ENCODE measurements at regions not wholly inside any gene's neighbourhood (a gene's known extent, or its start where the extent isn't known, plus 50 kb on each side); places are given as distances from the start of the nearest gene placed in this dataset.

DNA sequence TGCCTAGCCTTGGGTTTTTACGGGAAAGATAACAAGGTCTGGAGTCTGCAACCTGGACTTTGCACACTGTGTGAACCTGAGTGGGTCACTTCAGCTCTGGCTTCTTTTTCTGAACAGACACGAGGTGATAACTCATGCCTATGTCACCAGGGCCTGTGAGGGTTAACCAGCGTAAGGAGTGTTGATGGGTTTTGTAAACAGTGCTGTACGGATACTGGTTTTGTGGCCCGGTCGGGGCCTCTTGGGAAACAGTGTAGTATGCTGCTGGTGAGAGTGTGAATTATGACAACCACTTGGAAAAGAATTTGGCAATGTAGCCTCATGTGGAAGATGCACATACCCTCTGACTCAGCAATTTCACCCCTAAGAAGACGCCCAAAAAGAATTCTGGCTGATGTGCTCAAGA lies 266.8 kb downstream of the MN1 start:
- TF ChIP-seq POLR2A (IDR thresholded peaks at IDR 0.05), result no peak
- TF ChIP-seq, protein P1, sequence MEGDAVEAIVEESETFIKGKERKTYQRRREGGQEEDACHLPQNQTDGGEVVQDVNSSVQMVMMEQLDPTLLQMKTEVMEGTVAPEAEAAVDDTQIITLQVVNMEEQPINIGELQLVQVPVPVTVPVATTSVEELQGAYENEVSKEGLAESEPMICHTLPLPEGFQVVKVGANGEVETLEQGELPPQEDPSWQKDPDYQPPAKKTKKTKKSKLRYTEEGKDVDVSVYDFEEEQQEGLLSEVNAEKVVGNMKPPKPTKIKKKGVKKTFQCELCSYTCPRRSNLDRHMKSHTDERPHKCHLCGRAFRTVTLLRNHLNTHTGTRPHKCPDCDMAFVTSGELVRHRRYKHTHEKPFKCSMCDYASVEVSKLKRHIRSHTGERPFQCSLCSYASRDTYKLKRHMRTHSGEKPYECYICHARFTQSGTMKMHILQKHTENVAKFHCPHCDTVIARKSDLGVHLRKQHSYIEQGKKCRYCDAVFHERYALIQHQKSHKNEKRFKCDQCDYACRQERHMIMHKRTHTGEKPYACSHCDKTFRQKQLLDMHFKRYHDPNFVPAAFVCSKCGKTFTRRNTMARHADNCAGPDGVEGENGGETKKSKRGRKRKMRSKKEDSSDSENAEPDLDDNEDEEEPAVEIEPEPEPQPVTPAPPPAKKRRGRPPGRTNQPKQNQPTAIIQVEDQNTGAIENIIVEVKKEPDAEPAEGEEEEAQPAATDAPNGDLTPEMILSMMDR (IDR thresholded peaks at IDR 0.05 in 4 of 5, conservative IDR thresholded peaks at IDR 0.05 in 1 of 5), result no peak
- Histone ChIP-seq H3K27me3 (peaks cover 0 to 5% (median 0%) of the 10 kb centered on the region in 3 donors), H3K4me1 (peaks cover 0 to 4% of the 10 kb centered on the region in 2 donors), H3K9me3 (no peaks in the 10 kb centered on the region), H3K36me3 (no peaks in the 10 kb centered on the region), H3K4me3 (no peak overlapping the region), H3K27ac (no peak overlapping the region)
- in situ Hi-C loops (cut with MboI; ENCODE audit: low sequenced_read_pairs in 4 of 4) (no loop called here), intact Hi-C loops (cut with DNase I; ENCODE audit: low total_unique reads) (no loop called here)
- no peak for ATAC-seq
- no peak for DNase-seq

DNA sequence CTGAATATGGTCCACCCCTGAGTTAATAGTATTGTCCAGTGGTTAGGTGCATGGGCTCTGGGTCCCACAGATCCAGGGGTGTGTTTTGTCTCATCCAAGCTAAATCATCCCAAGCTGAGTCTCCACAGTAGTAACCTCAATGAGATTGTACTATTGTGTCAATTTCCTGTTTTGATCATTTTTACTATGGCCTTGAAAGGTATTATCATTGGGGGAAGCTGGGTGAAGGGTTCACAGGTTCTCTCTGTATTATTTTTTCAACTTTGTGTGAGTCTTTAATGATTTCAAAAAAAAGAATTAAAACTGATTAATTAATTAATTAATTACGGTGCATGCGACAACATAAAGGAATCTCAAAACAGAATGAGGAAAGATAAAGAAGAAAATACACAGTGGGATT lies 266.1 kb downstream of the MN1 start:
- H3K36me3 ChIP-seq, result no peaks in the 10 kb centered on the region
- no peak for TF ChIP-seq POLR2A (IDR thresholded peaks at IDR 0.05)
- no peak overlapping the region for H3K27ac ChIP-seq
- H3K4me1 ChIP-seq, result peaks cover 0 to 4% of the 10 kb centered on the region in 2 donors
- H3K4me3 ChIP-seq, result no peak overlapping the region
- in situ Hi-C loops (cut with MboI; ENCODE audit: low sequenced_read_pairs in 4 of 4) (no loop called here), intact Hi-C loops (cut with DNase I; ENCODE audit: low total_unique reads) (no loop called here)
- DNase-seq (no peak), ATAC-seq (no peak)
- H3K9me3 ChIP-seq, result no peaks in the 10 kb centered on the region
- peaks cover 0 to 5% (median 0%) of the 10 kb centered on the region in 3 donors for H3K27me3 ChIP-seq

DNA sequence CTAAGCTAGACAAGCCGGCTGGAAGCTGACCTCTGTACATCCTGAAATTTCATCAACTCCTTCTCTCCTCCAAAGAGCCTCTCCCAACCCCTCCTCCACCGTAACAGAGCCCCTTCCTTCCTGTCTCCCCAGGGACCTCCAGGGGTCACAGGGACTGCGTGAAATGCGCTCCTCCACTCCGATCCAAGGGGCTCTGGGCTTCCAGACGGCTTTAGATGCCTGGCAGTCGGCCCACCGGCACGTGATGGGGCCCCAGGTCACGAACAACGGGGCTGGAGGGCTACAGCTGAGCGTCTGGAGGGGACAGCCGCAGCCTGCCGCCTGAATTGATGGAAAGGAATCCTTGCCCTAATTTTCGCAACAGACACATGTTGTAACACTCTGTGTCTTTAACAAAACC lies 264.1 kb downstream of the MN1 start:
- Histone ChIP-seq H3K27ac (no peak overlapping the region), H3K9me3 (no peaks in the 10 kb centered on the region), H3K4me1 (no peaks in the 10 kb centered on the region), H3K36me3 (no peaks in the 10 kb centered on the region), H3K27me3 (peaks cover 0 to 5% (median 0%) of the 10 kb centered on the region in 3 donors), H3K4me3 (no peak overlapping the region)
- in situ Hi-C loops (cut with MboI; ENCODE audit: low sequenced_read_pairs in 4 of 4) (no loop called here), intact Hi-C loops (cut with DNase I; ENCODE audit: low total_unique reads) (no loop called here)
- DNase-seq (no peak), ATAC-seq (no peak)
- TF ChIP-seq, protein P1 (IDR thresholded peaks at IDR 0.05 in 4 of 5, conservative IDR thresholded peaks at IDR 0.05 in 1 of 5), result no peak
- no peak for TF ChIP-seq POLR2A (IDR thresholded peaks at IDR 0.05)

DNA sequence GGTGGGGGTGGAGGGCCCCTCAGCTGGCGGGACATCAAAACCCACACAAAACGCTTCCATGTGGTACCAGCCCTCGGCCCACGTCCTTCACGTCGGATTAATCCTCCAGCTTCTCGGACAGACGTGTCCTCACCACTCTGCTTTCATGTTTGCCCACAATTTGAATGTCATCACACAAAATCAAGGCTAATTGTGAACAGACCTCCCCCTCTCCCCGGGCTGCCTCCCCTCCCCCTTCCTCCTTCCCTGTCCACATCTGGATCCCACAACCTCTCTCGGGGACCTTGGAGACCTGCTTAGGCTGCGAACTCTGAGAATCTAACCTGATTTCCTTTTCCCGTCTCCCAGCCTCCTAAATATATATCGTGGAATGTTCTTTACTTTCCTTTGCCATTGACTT lies 262.9 kb downstream of the MN1 start:
- Histone ChIP-seq H3K36me3 (no peaks in the 10 kb centered on the region), H3K4me1 (no peaks in the 10 kb centered on the region), H3K27ac (no peak overlapping the region), H3K4me3 (no peak overlapping the region), H3K9me3 (no peaks in the 10 kb centered on the region), H3K27me3 (peaks cover 0 to 5% (median 0%) of the 10 kb centered on the region in 3 donors)
- DNase-seq (no peak), ATAC-seq (no peak)
- intact Hi-C loops (cut with DNase I; ENCODE audit: low total_unique reads), result no loop called here
- TF ChIP-seq, protein P1 (IDR thresholded peaks at IDR 0.05 in 4 of 5, conservative IDR thresholded peaks at IDR 0.05 in 1 of 5), result no peak
- TF ChIP-seq POLR2A (IDR thresholded peaks at IDR 0.05), result no peak
- in situ Hi-C loops (cut with MboI; ENCODE audit: low sequenced_read_pairs in 4 of 4), result no loop called here

GRCh38 chr22:27540247-27540646 lies 261.3 kb downstream of the MN1 start:
- Histone ChIP-seq H3K4me3 (no peak overlapping the region), H3K27me3 (peaks cover 0 to 5% (median 0%) of the 10 kb centered on the region in 3 donors), H3K27ac (no peak overlapping the region), H3K36me3 (no peaks in the 10 kb centered on the region), H3K4me1 (peaks cover 0 to 6% of the 10 kb centered on the region in 2 donors), H3K9me3 (no peaks in the 10 kb centered on the region)
- intact Hi-C loops (cut with DNase I; ENCODE audit: low total_unique reads), result no loop called here
- TF ChIP-seq, protein P1 (IDR thresholded peaks at IDR 0.05 in 4 of 5, conservative IDR thresholded peaks at IDR 0.05 in 1 of 5), result no peak
- no peak for TF ChIP-seq POLR2A (IDR thresholded peaks at IDR 0.05)
- no peak for DNase-seq
- in situ Hi-C loops (cut with MboI; ENCODE audit: low sequenced_read_pairs in 4 of 4), result no loop called here
- ATAC-seq, result no peak

Measured in gastrocnemius medialis (tissue), 4 donors.